ENCODE measurements at regions not wholly inside any gene's neighbourhood (a gene's known extent, or its start where the extent isn't known, plus 50 kb on each side); places are given as distances from the start of the nearest gene placed in this dataset.

GRCh38 chr10:128440513-128441160 is 314.4 kb upstream of the MKI67 start:
- TF ChIP-seq CTCF (conservative IDR thresholded peaks at IDR 0.05), result no peak
- no peak overlapping the region for H3K27ac ChIP-seq

- H3K27ac ChIP-seq, result no peak overlapping the region
- TF ChIP-seq CTCF (conservative IDR thresholded peaks at IDR 0.05), result no peak
Measured at GRCh38 chr10:128443925-128444518, 317.8 kb upstream of the MKI67 start.

GRCh38 chr10:128448796-128449195 is 322.6 kb upstream of the MKI67 start:
- no peak for TF ChIP-seq CTCF (conservative IDR thresholded peaks at IDR 0.05)
- H3K27ac ChIP-seq, result no peak overlapping the region

- no peak overlapping the region for H3K27ac ChIP-seq
- TF ChIP-seq CTCF (conservative IDR thresholded peaks at IDR 0.05), result no peak
Measured at GRCh38 chr10:128451879-128452278, 325.7 kb upstream of the MKI67 start.

GRCh38 chr10:128456271-128456670 is 330.0 kb upstream of the MKI67 start:
- no peak overlapping the region for H3K27ac ChIP-seq
- TF ChIP-seq CTCF (conservative IDR thresholded peaks at IDR 0.05), result no peak

GRCh38 chr10:128457136-128457535 is 330.9 kb upstream of the MKI67 start:
- no peak overlapping the region for H3K27ac ChIP-seq
- TF ChIP-seq CTCF (conservative IDR thresholded peaks at IDR 0.05), result no peak

GRCh38 chr10:128461991-128462390 is 335.8 kb upstream of the MKI67 start:
- TF ChIP-seq CTCF (conservative IDR thresholded peaks at IDR 0.05), result no peak

More at GRCh38 chr10:128461991-128462390, 335.8 kb upstream of the MKI67 start:
- H3K27ac ChIP-seq, result no peak overlapping the region
